Hepatocyte (in vitro differentiated cells): ENCODE measurements at regions not wholly inside any gene's neighbourhood (a gene's known extent, or its start where the extent isn't known, plus 50 kb on each side); places are given as distances from the start of the nearest gene placed in this dataset.

ENCODE experiments used
- DNase-seq: peaks from one replicate; pipeline ENCODE4 v3.0.0-alpha.2; 2016; ENCODE audit warnings: low spot score
- H2AFZ ChIP-seq: fragments of 200-600 bp; sonication (generic); 2 replicates; pipeline ENCODE4 v1.6.0; 2016; ENCODE audit warnings: antibody characterized with exemption, mild to moderate bottlenecking
- H3K27ac ChIP-seq: fragments of 200-600 bp; sonication (generic); 2 replicates; pipeline ENCODE4 v1.5.1; 2016; ENCODE audit warnings: mild to moderate bottlenecking
- H3K27me3 ChIP-seq: fragments of 200-600 bp; sonication (generic); 2 replicates; pipeline ENCODE4 v1.6.1; 2016
- H3K36me3 ChIP-seq: fragments of 200-600 bp; sonication (generic); replicated peaks from 2 replicates; pipeline ENCODE4 v1.5.1; 2016; ENCODE audit warnings: low read depth; ENCODE audit not compliant: insufficient read depth
- H3K4me1 ChIP-seq: fragments of 200-600 bp; sonication (generic); 2 replicates; pipeline ENCODE4 v1.5.1; 2016; ENCODE audit warnings: mild to moderate bottlenecking, moderate library complexity; ENCODE audit not compliant: insufficient read depth
- H3K4me2 ChIP-seq: fragments of 200-600 bp; sonication (generic); 2 replicates; pipeline ENCODE4 v1.6.0; 2016
- H3K4me3 ChIP-seq: fragments of 200-600 bp; sonication (generic); 2 replicates; pipeline ENCODE4 v1.5.1; 2016; ENCODE audit warnings: mild to moderate bottlenecking
- H3K79me2 ChIP-seq: fragments of 200-600 bp; sonication (generic); 2 replicates; pipeline ENCODE4 v1.6.0; 2017; ENCODE audit warnings: mild to moderate bottlenecking
- H3K9me2 ChIP-seq: fragments of 200-600 bp; sonication (generic); replicated peaks from 2 replicates; pipeline ENCODE4 v1.6.0; 2017; ENCODE audit warnings: mild to moderate bottlenecking; ENCODE audit not compliant: insufficient read depth
- H3K9me3 ChIP-seq: fragments of 200-600 bp; sonication (generic); 2 replicates; pipeline ENCODE4 v1.5.1; 2016; ENCODE audit warnings: low read depth, mild to moderate bottlenecking
- H4K20me1 ChIP-seq: fragments of 200-600 bp; sonication (generic); 2 replicates; pipeline ENCODE4 v1.6.0; 2016; ENCODE audit warnings: mild to moderate bottlenecking; ENCODE audit not compliant: insufficient read depth, poor library complexity, severe bottlenecking
- EZH2 ChIP-seq: fragments of 200-600 bp; sonication (generic); IDR thresholded peaks from 2 replicates; pipeline ENCODE4 v1.6.1; 2016; ENCODE audit warnings: antibody characterized with exemption, mild to moderate bottlenecking, borderline replicate concordance
- EZH2phosphoT487 ChIP-seq: fragments of 200-600 bp; sonication (generic); IDR thresholded peaks from one replicate; pipeline ENCODE4 v1.6.1; 2018; ENCODE audit warnings: antibody characterized with exemption, mild to moderate bottlenecking, low read depth, moderate library complexity; ENCODE audit not compliant: unreplicated experiment, severe bottlenecking
- WGBS: methylation state at CpG from one replicate; pipeline ENCODE4 v1.1.6; 2016; ENCODE audit warnings: low lambda C conversion rate; ENCODE audit errors: missing lambda C conversion rate; 5-methylcytosine and 5-hydroxymethylcytosine counted together
- TF ChIP-seq, protein P1 (sequence below): fragments of 200-600 bp; sonication (generic); IDR thresholded peaks from 2 replicates; pipeline ENCODE4 v1.5.1; 2016; ENCODE audit warnings: antibody characterized with exemption, mild to moderate bottlenecking; ENCODE audit not compliant: poor library complexity

DNA sequence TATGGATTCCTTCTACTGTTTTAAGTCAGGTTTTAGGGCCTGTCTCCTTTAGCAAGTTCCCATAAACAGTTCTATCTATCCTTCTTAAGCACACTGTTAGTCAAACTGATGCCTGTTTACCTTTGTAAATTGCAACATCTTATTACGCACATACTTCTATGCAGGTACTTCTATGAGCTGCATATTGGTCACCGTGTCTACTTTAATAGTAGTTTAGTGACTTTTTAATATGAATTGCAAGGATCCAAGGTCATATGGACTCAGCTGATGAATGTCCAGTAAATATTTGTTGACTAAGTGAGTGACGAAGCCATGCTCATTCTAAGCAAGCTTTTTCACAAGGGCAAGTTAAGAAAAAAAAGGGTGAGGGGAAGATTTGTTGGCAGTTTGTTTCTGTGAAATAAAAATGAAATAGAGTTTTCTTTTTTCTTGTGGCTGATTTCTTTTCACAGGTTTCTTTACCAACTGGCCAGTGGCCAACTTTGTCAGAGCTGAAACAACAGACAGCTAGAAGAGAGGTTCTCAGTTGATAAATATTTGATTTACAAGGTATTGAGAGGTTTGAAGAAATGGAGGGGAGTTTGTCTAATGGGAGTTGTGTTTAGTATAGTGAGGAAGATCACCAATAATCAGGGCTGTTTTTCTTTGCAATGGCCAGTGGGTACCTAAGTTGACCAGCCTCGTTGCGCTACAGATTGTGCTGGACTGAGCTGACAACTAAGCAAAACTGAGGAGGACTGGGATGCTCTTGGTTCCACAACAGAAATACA, 141.1 kb downstream of the SLC15A5 start:
- no peak for TF ChIP-seq EZH2phosphoT487
- TF ChIP-seq, protein P1, sequence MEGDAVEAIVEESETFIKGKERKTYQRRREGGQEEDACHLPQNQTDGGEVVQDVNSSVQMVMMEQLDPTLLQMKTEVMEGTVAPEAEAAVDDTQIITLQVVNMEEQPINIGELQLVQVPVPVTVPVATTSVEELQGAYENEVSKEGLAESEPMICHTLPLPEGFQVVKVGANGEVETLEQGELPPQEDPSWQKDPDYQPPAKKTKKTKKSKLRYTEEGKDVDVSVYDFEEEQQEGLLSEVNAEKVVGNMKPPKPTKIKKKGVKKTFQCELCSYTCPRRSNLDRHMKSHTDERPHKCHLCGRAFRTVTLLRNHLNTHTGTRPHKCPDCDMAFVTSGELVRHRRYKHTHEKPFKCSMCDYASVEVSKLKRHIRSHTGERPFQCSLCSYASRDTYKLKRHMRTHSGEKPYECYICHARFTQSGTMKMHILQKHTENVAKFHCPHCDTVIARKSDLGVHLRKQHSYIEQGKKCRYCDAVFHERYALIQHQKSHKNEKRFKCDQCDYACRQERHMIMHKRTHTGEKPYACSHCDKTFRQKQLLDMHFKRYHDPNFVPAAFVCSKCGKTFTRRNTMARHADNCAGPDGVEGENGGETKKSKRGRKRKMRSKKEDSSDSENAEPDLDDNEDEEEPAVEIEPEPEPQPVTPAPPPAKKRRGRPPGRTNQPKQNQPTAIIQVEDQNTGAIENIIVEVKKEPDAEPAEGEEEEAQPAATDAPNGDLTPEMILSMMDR = no peak
- TF ChIP-seq EZH2 = no peak
- WGBS = 74% methylated on average over 5 of the region's 5 CpGs
- Histone ChIP-seq H3K79me2 (no peaks in the 10 kb centered on the region), H3K27ac (no peak overlapping the region), H3K4me2 (no peak overlapping the region), H3K4me1 (no peaks in the 10 kb centered on the region), H4K20me1 (no peaks in the 10 kb centered on the region), H3K4me3 (no peak overlapping the region), H3K36me3 (no peaks in the 10 kb centered on the region), H3K9me3 (peaks cover 10% of the 10 kb centered on the region), H3K9me2 (no peaks in the 10 kb centered on the region), H2AFZ (no peak overlapping the region), H3K27me3 (no peaks in the 10 kb centered on the region)
- DNase-seq = no peak

DNA sequence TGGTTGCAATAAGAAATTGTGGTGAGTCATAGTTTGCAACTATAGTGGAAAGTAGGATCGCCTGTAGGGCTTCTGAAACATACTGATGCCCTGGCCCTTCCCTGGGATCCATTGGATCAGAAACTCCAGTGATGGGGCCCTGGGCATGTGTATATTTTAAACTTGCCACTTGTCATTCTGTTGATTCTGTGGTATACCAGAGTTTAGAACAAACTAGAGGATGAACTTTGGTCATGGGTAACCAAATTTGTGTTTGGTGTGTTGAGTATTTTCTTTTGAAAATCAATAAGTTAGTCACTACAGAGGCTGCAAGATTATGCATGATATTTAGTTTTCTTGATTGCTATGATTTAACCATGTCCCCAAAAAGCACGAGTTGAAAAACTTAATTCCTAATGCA, 142.2 kb downstream of the SLC15A5 start:
- Histone ChIP-seq H4K20me1 (no peaks in the 10 kb centered on the region), H3K27ac (no peak overlapping the region), H3K36me3 (no peaks in the 10 kb centered on the region), H3K9me2 (no peaks in the 10 kb centered on the region), H3K4me3 (no peak overlapping the region), H3K4me2 (no peak overlapping the region), H3K79me2 (no peaks in the 10 kb centered on the region), H3K9me3 (peaks cover 10% of the 10 kb centered on the region), H3K4me1 (no peaks in the 10 kb centered on the region), H2AFZ (no peak overlapping the region), H3K27me3 (no peaks in the 10 kb centered on the region)
- no peak for DNase-seq
- TF ChIP-seq EZH2phosphoT487 (no peak), EZH2 (no peak)
- WGBS = 83% methylated on average over 2 of the region's 2 CpGs

DNA sequence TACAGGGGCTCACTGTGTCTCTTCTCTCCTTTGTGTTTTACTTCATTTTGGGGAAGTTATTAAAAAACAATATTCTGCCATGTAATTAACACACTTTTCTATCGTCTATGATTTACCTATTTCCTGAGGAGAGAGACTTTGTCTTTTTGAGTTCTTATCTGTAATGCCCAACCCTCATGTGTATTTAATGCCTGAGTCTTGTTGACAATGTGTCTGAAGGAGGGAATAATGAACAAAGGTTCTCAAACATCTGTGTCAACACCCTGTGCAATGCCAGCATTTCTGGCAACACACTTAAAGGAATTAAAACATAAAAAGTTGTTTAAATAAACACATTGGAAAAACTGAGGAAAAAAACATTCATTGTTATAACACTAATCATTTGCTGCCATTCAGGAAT, 147.1 kb downstream of the SLC15A5 start:
- peaks cover 7% of the 10 kb centered on the region for H3K4me1 ChIP-seq
- peaks cover 10% of the 10 kb centered on the region for H3K9me3 ChIP-seq
- no peaks in the 10 kb centered on the region for H3K9me2 ChIP-seq
- no peak overlapping the region for H3K4me2 ChIP-seq
- H2AFZ ChIP-seq = no peak overlapping the region
- no peaks in the 10 kb centered on the region for H3K36me3 ChIP-seq
- no peaks in the 10 kb centered on the region for H4K20me1 ChIP-seq
- H3K4me3 ChIP-seq = no peak overlapping the region
- H3K27ac ChIP-seq = peak overlapping the region; percentile 55
- TF ChIP-seq, protein P1 = no peak
- no peak for TF ChIP-seq EZH2
- no peak for TF ChIP-seq EZH2phosphoT487
- no peak for DNase-seq
- WGBS = 57% methylated on average over 1 of the region's 1 CpG
- no peaks in the 10 kb centered on the region for H3K79me2 ChIP-seq
- no peaks in the 10 kb centered on the region for H3K27me3 ChIP-seq

DNA sequence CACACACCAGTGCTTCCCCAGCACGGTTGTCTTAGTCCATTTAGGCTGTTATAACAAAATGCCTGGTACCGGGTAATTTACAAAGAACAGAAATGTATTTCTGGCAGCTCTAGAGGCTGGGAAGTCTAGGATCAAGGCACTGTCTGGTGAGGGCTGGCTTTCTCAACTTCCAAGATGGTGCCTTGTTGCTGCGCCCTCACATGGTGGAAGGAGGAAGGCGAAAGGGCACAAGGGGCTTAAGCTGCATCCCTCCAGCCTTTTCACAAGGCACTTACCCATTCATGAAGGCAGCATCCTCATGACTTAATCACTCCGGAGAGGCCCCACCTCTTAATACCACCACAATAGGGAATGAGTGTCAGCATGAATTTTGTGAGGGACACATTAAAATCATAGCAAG, 155.5 kb downstream of the SLC15A5 start:
- Histone ChIP-seq H3K4me1 (peaks cover 4% of the 10 kb centered on the region), H2AFZ (no peak overlapping the region), H3K79me2 (no peaks in the 10 kb centered on the region), H4K20me1 (no peaks in the 10 kb centered on the region), H3K27me3 (no peaks in the 10 kb centered on the region), H3K36me3 (no peaks in the 10 kb centered on the region), H3K9me2 (no peaks in the 10 kb centered on the region), H3K27ac (no peak overlapping the region), H3K4me2 (no peak overlapping the region), H3K9me3 (no peaks in the 10 kb centered on the region), H3K4me3 (no peak overlapping the region)
- TF ChIP-seq, protein P1 = no peak
- DNase-seq = no peak
- 94% methylated on average over 5 of the region's 5 CpGs for WGBS
